ENCODE measurements at regions not wholly inside any gene's neighbourhood (a gene's known extent, or its start where the extent isn't known, plus 50 kb on each side); places are given as distances from the start of the nearest gene placed in this dataset.
A peak's percentile ranks its signal among the peaks of the same experiment; 100 is the strongest.

GRCh38 chr2:207473049-207473930 is 56.5 kb upstream of the CREB1 start:
- POLR2A ChIA-PET, result interaction anchor here (0.8 kb wide), 1 partner anchor 307 kb away, joined by 3 read pairs; the partner anchor contains the start of gene KLF7

GRCh38 chr2:207473931-207474235 is 55.9 kb upstream of the CREB1 start:
- no peak overlapping the region for H3K9ac ChIP-seq (ENCODE audit: low read length)
- H3K4me1 ChIP-seq (ENCODE audit: control insufficient read depth in 2 of 2, insufficient read depth in 2 of 2, low read length in 2 of 2), result peaks cover 3 to 5% of the 10 kb centered on the region in 2 donors
- Mint-ChIP-seq H3K27ac (no peak overlapping the region), H3K4me3 (no peak overlapping the region), H3K27me3 (no peaks in the 10 kb centered on the region), H3K4me1 (peaks cover 7% of the 10 kb centered on the region), H3K9me3 (ENCODE audit: insufficient read depth) (no peaks in the 10 kb centered on the region)
- no peak for TF ChIP-seq EZH2 (IDR thresholded peaks at IDR 0.05; ENCODE audit: borderline replicate concordance, insufficient read depth, low read depth, low read length, poor library complexity, severe bottlenecking)
- TF ChIP-seq, protein P1, sequence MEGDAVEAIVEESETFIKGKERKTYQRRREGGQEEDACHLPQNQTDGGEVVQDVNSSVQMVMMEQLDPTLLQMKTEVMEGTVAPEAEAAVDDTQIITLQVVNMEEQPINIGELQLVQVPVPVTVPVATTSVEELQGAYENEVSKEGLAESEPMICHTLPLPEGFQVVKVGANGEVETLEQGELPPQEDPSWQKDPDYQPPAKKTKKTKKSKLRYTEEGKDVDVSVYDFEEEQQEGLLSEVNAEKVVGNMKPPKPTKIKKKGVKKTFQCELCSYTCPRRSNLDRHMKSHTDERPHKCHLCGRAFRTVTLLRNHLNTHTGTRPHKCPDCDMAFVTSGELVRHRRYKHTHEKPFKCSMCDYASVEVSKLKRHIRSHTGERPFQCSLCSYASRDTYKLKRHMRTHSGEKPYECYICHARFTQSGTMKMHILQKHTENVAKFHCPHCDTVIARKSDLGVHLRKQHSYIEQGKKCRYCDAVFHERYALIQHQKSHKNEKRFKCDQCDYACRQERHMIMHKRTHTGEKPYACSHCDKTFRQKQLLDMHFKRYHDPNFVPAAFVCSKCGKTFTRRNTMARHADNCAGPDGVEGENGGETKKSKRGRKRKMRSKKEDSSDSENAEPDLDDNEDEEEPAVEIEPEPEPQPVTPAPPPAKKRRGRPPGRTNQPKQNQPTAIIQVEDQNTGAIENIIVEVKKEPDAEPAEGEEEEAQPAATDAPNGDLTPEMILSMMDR (IDR thresholded peaks at IDR 0.05), result no peak
- DNase-seq, result no peak
- no peaks in the 10 kb centered on the region for H4K20me1 ChIP-seq (ENCODE audit: control insufficient read depth, insufficient read depth, low read length, poor library complexity, severe bottlenecking)
- intact Hi-C loops (cut with micrococcal nuclease), result loop anchor here (2.0 kb wide), 1 partner anchor 55 kb away; the partner anchor contains the start of gene CREB1
- H3K27ac ChIP-seq (ENCODE audit: low read length in 2 of 2), result no peak overlapping the region
- no peaks in the 10 kb centered on the region for H3K27me3 ChIP-seq (replicated peaks in 1 of 4; ENCODE audit: control extremely low read depth in 1 of 4, control insufficient read depth in 3 of 4, insufficient read depth in 4 of 4, low read length in 3 of 4)
- H3K79me2 ChIP-seq (ENCODE audit: control insufficient read depth, insufficient read depth, low read length), result no peaks in the 10 kb centered on the region
- H3K4me2 ChIP-seq (replicated peaks; ENCODE audit: low read depth, low read length, poor library complexity, severe bottlenecking), result no peak overlapping the region
- CTCF ChIA-PET, result interaction anchor here (0.7 to 4.4 kb wide), 11 partner anchors 10 to 673 kb away, joined by 3 to 44 read pairs (median 4); no protein-coding TSS in a partner anchor
- POLR2A ChIA-PET, result interaction anchor here (0.8 kb wide), 1 partner anchor 308 kb away, joined by 3 read pairs; the partner anchor contains the start of gene KLF7
- no peak for ATAC-seq (ENCODE audit: low read depth)
- no peak overlapping the region for H3K4me3 ChIP-seq (ENCODE audit: control extremely low read depth in 1 of 5, extremely low read depth in 1 of 5, insufficient read depth in 1 of 5, low read depth in 2 of 5, low read length in 4 of 5)
- H3K9me3 ChIP-seq (ENCODE audit: control extremely low read depth in 1 of 3, control insufficient read depth in 2 of 3, insufficient read depth in 1 of 3, low read length in 2 of 3), result no peaks in the 10 kb centered on the region
- H2AFZ ChIP-seq (ENCODE audit: insufficient read depth, low read depth, low read length, poor library complexity, severe bottlenecking), result no peak overlapping the region
- H3K36me3 ChIP-seq (replicated peaks in 1 of 2; ENCODE audit: control extremely low read depth in 1 of 2, control insufficient read depth in 1 of 2, extremely low read depth in 1 of 2, insufficient read depth in 2 of 2, low read length in 1 of 2), result no peaks in the 10 kb centered on the region
- WGBS (ENCODE audit: insufficient coverage), result 92% methylated on average over 4 of the region's 5 CpGs

More at GRCh38 chr2:207473049-207473930, 56.5 kb upstream of the CREB1 start:
- Histone ChIP-seq H4K20me1 (ENCODE audit: control insufficient read depth, insufficient read depth, low read length, poor library complexity, severe bottlenecking) (no peaks in the 10 kb centered on the region), H3K4me2 (replicated peaks; ENCODE audit: low read depth, low read length, poor library complexity, severe bottlenecking) (no peak overlapping the region), H3K4me3 (ENCODE audit: control extremely low read depth in 1 of 5, extremely low read depth in 1 of 5, insufficient read depth in 1 of 5, low read depth in 2 of 5, low read length in 4 of 5) (no peak overlapping the region), H3K9ac (ENCODE audit: low read length) (no peak overlapping the region), H3K4me1 (ENCODE audit: control insufficient read depth in 2 of 2, insufficient read depth in 2 of 2, low read length in 2 of 2) (peaks cover 3 to 5% of the 10 kb centered on the region in 2 donors), H3K9me3 (ENCODE audit: control extremely low read depth in 1 of 3, control insufficient read depth in 2 of 3, insufficient read depth in 1 of 3, low read length in 2 of 3) (no peaks in the 10 kb centered on the region), H3K27me3 (replicated peaks in 1 of 4; ENCODE audit: control extremely low read depth in 1 of 4, control insufficient read depth in 3 of 4, insufficient read depth in 4 of 4, low read length in 3 of 4) (no peaks in the 10 kb centered on the region), H2AFZ (ENCODE audit: insufficient read depth, low read depth, low read length, poor library complexity, severe bottlenecking) (no peak overlapping the region), H3K36me3 (replicated peaks in 1 of 2; ENCODE audit: control extremely low read depth in 1 of 2, control insufficient read depth in 1 of 2, extremely low read depth in 1 of 2, insufficient read depth in 2 of 2, low read length in 1 of 2) (no peaks in the 10 kb centered on the region), H3K27ac (ENCODE audit: low read length in 2 of 2) (no peak overlapping the region), H3K79me2 (ENCODE audit: control insufficient read depth, insufficient read depth, low read length) (no peaks in the 10 kb centered on the region)
- Mint-ChIP-seq H3K27me3 (no peaks in the 10 kb centered on the region), H3K4me1 (peaks cover 7% of the 10 kb centered on the region), H3K9me3 (ENCODE audit: insufficient read depth) (no peaks in the 10 kb centered on the region), H3K4me3 (no peak overlapping the region), H3K27ac (no peak overlapping the region)
- ATAC-seq (ENCODE audit: low read depth), result no peak
- intact Hi-C loops (cut with micrococcal nuclease), result no loop called here
- 29% methylated on average over 5 of the region's 9 CpGs for WGBS (ENCODE audit: insufficient coverage)
- peak; percentile 28 for DNase-seq
- TF ChIP-seq, protein P1 (IDR thresholded peaks at IDR 0.05), result no peak
- no peak for TF ChIP-seq EZH2 (IDR thresholded peaks at IDR 0.05; ENCODE audit: borderline replicate concordance, insufficient read depth, low read depth, low read length, poor library complexity, severe bottlenecking)
- CTCF ChIA-PET, result interaction anchor here (0.6 to 4.4 kb wide), 18 partner anchors 11 to 779 kb away, joined by 3 to 44 read pairs (median 4); partner anchors contain the start of gene KLF7

Data from B cell (primary cell).